IMR-90 (cell line): ENCODE measurements at regions not wholly inside any gene's neighbourhood (a gene's known extent, or its start where the extent isn't known, plus 50 kb on each side); places are given as distances from the start of the nearest gene placed in this dataset.

ENCODE experiments used
- ATAC-seq: fragments of 200-7000 bp; cut with Tn5 transposase; 2 replicates; pipeline ENCODE4 v1.9.1; 2020; ENCODE audit warnings: low read depth, mild to moderate bottlenecking, moderate library complexity
- BruUV-seq: library from RNA; stranded (reverse); fragments of 400-500 nt; replicated peaks from 2 replicates; lab custom pipeline; 2021; lab: Mats Ljungman, UMichigan
- CTCF ChIA-PET: fragments of 300-600 bp; formaldehyde crosslinking; extraction: SDS; loops from one replicate; lab custom pipeline; 2021; ENCODE audit warnings: antibody characterized with exemption; lab: Yijun Ruan, JAX
- POLR2A ChIA-PET: fragments of 300-600 bp; sonication (Branson Sonifier 250); formaldehyde crosslinking; loops from one replicate; lab custom pipeline; 2022; ENCODE audit warnings: antibody characterized with exemption; ENCODE audit not compliant: unreplicated experiment; lab: Charles Lee
- DNase-seq: peaks from one replicate; pipeline ENCODE4 v3.0.0; 2013
- H2AFZ ChIP-seq: replicated peaks from 2 replicates; pipeline ENCODE3; 2013; ENCODE audit warnings: low read length, mild to moderate bottlenecking; ENCODE audit not compliant: poor library complexity
- H2AK5ac ChIP-seq: 2 replicates; pipeline ENCODE4 v1.6.1; 2013; ENCODE audit warnings: low read depth, low read length, inconsistent platforms
- H2AK9ac ChIP-seq: replicated peaks from 2 replicates; pipeline ENCODE3; 2013; ENCODE audit warnings: mild to moderate bottlenecking, low read depth, low read length, moderate library complexity; ENCODE audit not compliant: poor library complexity
- H2BK120ac ChIP-seq: 2 replicates; pipeline ENCODE4 v1.6.1; 2013; ENCODE audit warnings: low read depth, low read length, inconsistent platforms
- H2BK15ac ChIP-seq: 3 replicates; pipeline ENCODE4 v1.6.1; 2013; ENCODE audit warnings: low read depth, low read length, inconsistent platforms
- H2BK20ac ChIP-seq: 2 replicates; pipeline ENCODE4 v1.6.1; 2013; ENCODE audit warnings: low read depth, mild to moderate bottlenecking, inconsistent platforms, low read length, moderate library complexity
- H2BK5ac ChIP-seq: 2 replicates; pipeline ENCODE4 v1.6.1; 2013; ENCODE audit warnings: mild to moderate bottlenecking, low read depth, low read length, inconsistent platforms; ENCODE audit not compliant: poor library complexity, severe bottlenecking
- H3K14ac ChIP-seq: replicated peaks from 2 replicates; pipeline ENCODE4 v1.6.1; 2013; ENCODE audit warnings: low read depth, low read length, inconsistent platforms
- H3K18ac ChIP-seq: 2 replicates; pipeline ENCODE4 v1.6.1; 2013; ENCODE audit warnings: low read depth, low read length, control low read depth
- H3K23ac ChIP-seq: 2 replicates; pipeline ENCODE4 v1.6.1; 2013; ENCODE audit warnings: low read depth, low read length, inconsistent platforms
- H3K27ac ChIP-seq: 2 replicates; pipeline ENCODE4 v1.5.1; 2013; ENCODE audit warnings: mild to moderate bottlenecking, control low read depth, low read length; ENCODE audit not compliant: insufficient read depth
- H3K27me3 ChIP-seq: 2 replicates; pipeline ENCODE4 v1.6.1; 2013; ENCODE audit warnings: low read length; ENCODE audit not compliant: control insufficient read depth, insufficient read depth
- H3K36me3 ChIP-seq: 2 replicates; pipeline ENCODE4 v1.6.1; 2013; ENCODE audit warnings: low read length, mixed read lengths; ENCODE audit not compliant: control insufficient read depth, insufficient read depth
- H3K4ac ChIP-seq: 2 replicates; pipeline ENCODE4 v1.6.1; 2013; ENCODE audit warnings: low read depth, low read length, inconsistent platforms
- H3K4me1 ChIP-seq: 2 replicates; pipeline ENCODE4 v1.6.1; 2013; ENCODE audit warnings: low read length, mixed read lengths; ENCODE audit not compliant: control insufficient read depth, insufficient read depth
- H3K4me2 ChIP-seq: 2 replicates; pipeline ENCODE4 v1.6.1; 2013; ENCODE audit warnings: low read depth, mild to moderate bottlenecking, control low read depth, low read length, moderate library complexity
- H3K4me3 ChIP-seq: 2 replicates; pipeline ENCODE4 v1.5.1; 2013; ENCODE audit warnings: low read depth, mild to moderate bottlenecking, control low read depth, low read length, moderate library complexity; ENCODE audit not compliant: insufficient read depth
- H3K56ac ChIP-seq: 2 replicates; pipeline ENCODE4 v1.6.1; 2013; ENCODE audit warnings: low read length, inconsistent platforms; ENCODE audit not compliant: insufficient read depth; ENCODE audit errors: extremely low read depth
- H3K79me1 ChIP-seq, 2 experiments: 2 replicates each; pipeline ENCODE4 v1.6.1; 2013; ENCODE audit warnings: low read length in 2 of 2, inconsistent platforms in 1 of 2, low read depth in 1 of 2
- H3K9ac ChIP-seq: 2 replicates; pipeline ENCODE4 v1.6.1; 2013; ENCODE audit warnings: low read depth, low read length, control low read depth
- H3K9me1 ChIP-seq: 2 replicates; pipeline ENCODE4 v1.6.1; 2013; ENCODE audit warnings: low read length, inconsistent platforms; ENCODE audit not compliant: insufficient read depth
- H3K9me3 ChIP-seq: 2 replicates; pipeline ENCODE4 v1.6.1; 2013; ENCODE audit warnings: low read length; ENCODE audit not compliant: control insufficient read depth, insufficient read depth
- H4K20me1 ChIP-seq: 2 replicates; pipeline ENCODE4 v1.6.1; 2013; ENCODE audit warnings: low read length, inconsistent platforms; ENCODE audit not compliant: insufficient read depth
- H4K5ac ChIP-seq: 2 replicates; pipeline ENCODE4 v1.6.1; 2013; ENCODE audit warnings: mild to moderate bottlenecking, low read depth, low read length, control low read depth
- H4K8ac ChIP-seq, 2 experiments: 2 replicates each; pipeline ENCODE4 v1.6.1; 2013; ENCODE audit warnings: low read depth in 2 of 2, low read length in 2 of 2, control low read depth in 1 of 2, inconsistent platforms in 1 of 2
- H4K91ac ChIP-seq: 2 replicates; pipeline ENCODE4 v1.6.1; 2013; ENCODE audit warnings: low read depth, low read length, inconsistent platforms; ENCODE audit not compliant: insufficient read depth
- BHLHE40 ChIP-seq: fragments of 150-350 bp; IDR thresholded peaks from 2 replicates; pipeline ENCODE4 v1.6.1; 2016; ENCODE audit warnings: mild to moderate bottlenecking, low read depth, low read length
- CEBPB ChIP-seq: IDR thresholded peaks from 2 replicates; pipeline ENCODE4 v1.6.1; 2012; ENCODE audit warnings: low read depth, low read length, improper control_type of control experiment
- CHD1 ChIP-seq: IDR thresholded peaks from 2 replicates; pipeline ENCODE4 v1.6.1; 2012; ENCODE audit warnings: low read depth, low read length, improper control_type of control experiment
- CTCF ChIP-seq: conservative IDR thresholded peaks from 2 replicates; pipeline ENCODE4 v1.5.1; 2012; ENCODE audit warnings: mild to moderate bottlenecking, low read depth, low read length, improper control_type of control experiment
- ELK1 ChIP-seq: fragments of 150-350 bp; IDR thresholded peaks from 2 replicates; pipeline ENCODE4 v1.6.1; 2016; ENCODE audit warnings: low read depth, mild to moderate bottlenecking, low read length, moderate library complexity, borderline replicate concordance
- FOS ChIP-seq: fragments of 150-350 bp; IDR thresholded peaks from 2 replicates; pipeline ENCODE4 v1.6.1; 2016; ENCODE audit warnings: low read depth, low read length
- MAFK ChIP-seq: IDR thresholded peaks from 2 replicates; pipeline ENCODE4 v1.6.1; 2012; ENCODE audit warnings: low read depth, low read length, improper control_type of control experiment
- MAZ ChIP-seq: IDR thresholded peaks from 2 replicates; pipeline ENCODE4 v1.6.1; 2012; ENCODE audit warnings: low read depth, mild to moderate bottlenecking, low read length, improper control_type of control experiment, moderate library complexity, borderline replicate concordance
- MXI1 ChIP-seq: IDR thresholded peaks from 2 replicates; pipeline ENCODE4 v1.6.1; 2012; ENCODE audit warnings: low read depth, mild to moderate bottlenecking, low read length, moderate library complexity, borderline replicate concordance
- NFE2L2 ChIP-seq: fragments of 150-350 bp; IDR thresholded peaks from 2 replicates; pipeline ENCODE4 v1.6.1; 2016; ENCODE audit warnings: low read depth, mild to moderate bottlenecking, low read length
- POLR2A ChIP-seq: IDR thresholded peaks from 2 replicates; pipeline ENCODE4 v1.6.1; 2012; ENCODE audit warnings: mild to moderate bottlenecking, low read depth, low read length
- RAD21 ChIP-seq: IDR thresholded peaks from 2 replicates; pipeline ENCODE4 v1.6.1; 2012; ENCODE audit warnings: low read length, improper control_type of control experiment
- RCOR1 ChIP-seq: IDR thresholded peaks from 2 replicates; pipeline ENCODE4 v1.6.1; 2012; ENCODE audit warnings: mild to moderate bottlenecking, low read length, improper control_type of control experiment; ENCODE audit not compliant: insufficient replicate concordance
- RFX5 ChIP-seq: IDR thresholded peaks from 2 replicates; pipeline ENCODE4 v1.8.0; 2012; ENCODE audit warnings: low read depth, mild to moderate bottlenecking, low read length, moderate library complexity
- SMC3 ChIP-seq: fragments of 150-350 bp; IDR thresholded peaks from 2 replicates; pipeline ENCODE4 v1.6.1; 2016; ENCODE audit warnings: low read depth, mild to moderate bottlenecking, antibody characterized with exemption, low read length, moderate library complexity
- USF2 ChIP-seq: fragments of 150-350 bp; IDR thresholded peaks from 2 replicates; pipeline ENCODE4 v1.6.1; 2017; ENCODE audit warnings: mild to moderate bottlenecking, antibody characterized with exemption, low read length, low read depth
- WGBS, 2 experiments: methylation state at CpG; one replicate each; pipeline versions ENCODE4 v1.1.5 to v1.1.7; 2013; ENCODE audit warnings: missing lambda C conversion rate in 2 of 2; ENCODE audit not compliant: insufficient read length in 1 of 2; ENCODE audit errors: extremely low coverage in 2 of 2; 5-methylcytosine and 5-hydroxymethylcytosine counted together
- dilution Hi-C: fragments of 300-500 bp; cut with HindIII; formaldehyde crosslinking; loops from one replicate; pipeline ENCODE4 v1.14.3; 2018; ENCODE audit warnings: low sequenced_read_pairs; ENCODE audit not compliant: unreplicated experiment
- in situ Hi-C: fragments of 300-500 bp; cut with MboI; formaldehyde crosslinking; loops from 3 replicates; pipeline ENCODE4 v1.14.3; 2019; ENCODE audit warnings: low sequenced_read_pairs, inconsistent platforms, mixed read lengths
- intact Hi-C: fragments of 100-400 bp; cut with micrococcal nuclease; formaldehyde crosslinking; loops from 2 replicates; pipeline ENCODE4 v1.10.0; 2022

- Histone ChIP-seq H3K14ac (no peak overlapping the region), H3K4me1 (no peaks in the 10 kb centered on the region), H2BK20ac (no peak overlapping the region), H3K36me3 (no peaks in the 10 kb centered on the region), H2BK15ac (no peak overlapping the region), H3K4me3 (no peak overlapping the region), H3K9me3 (no peaks in the 10 kb centered on the region), H3K18ac (no peak overlapping the region), H2BK5ac (no peak overlapping the region), H2BK120ac (no peak overlapping the region), H3K27me3 (no peaks in the 10 kb centered on the region; the same call in 1 of the 2 replicates), H4K5ac (no peak overlapping the region), H3K9me1 (no peaks in the 10 kb centered on the region), H3K4ac (no peak overlapping the region), H2AK9ac (no peak overlapping the region), H3K9ac (no peak overlapping the region), H3K27ac (no peak overlapping the region), H2AFZ (no peak overlapping the region), H2AK5ac (no peak overlapping the region), H3K79me1 (no peaks in the 10 kb centered on the region), H3K56ac (no peak overlapping the region), H4K8ac (no peak overlapping the region), H4K20me1 (no peaks in the 10 kb centered on the region), H3K4me2 (no peak overlapping the region), H4K91ac (no peak overlapping the region), H3K23ac (no peak overlapping the region)
- no CpG with 5 or more reads among the region's 1 CpG for WGBS, 2 experiments
- ChIA-PET POLR2A (no interaction called here), CTCF (no interaction called here)
- ATAC-seq (no peak), DNase-seq (no peak)
- TF ChIP-seq NFE2L2 (no peak), SMC3 (no peak), POLR2A (no peak), CEBPB (no peak), USF2 (no peak), MAFK (no peak), MXI1 (no peak), RAD21 (no peak), ELK1 (no peak), CTCF (no peak), MAZ (no peak), RFX5 (no peak), FOS (no peak), BHLHE40 (no peak), CHD1 (no peak), RCOR1 (no peak)
- dilution Hi-C loops (no loop called here), intact Hi-C loops (no loop called here), in situ Hi-C loops (no loop called here)
- BruUV-seq = no TSS peak
Measured at GRCh38 chr21:31397939-31398338, 53.9 kb upstream of the TIAM1 start.
